ENCODE measurements at regions not wholly inside any gene's neighbourhood (a gene's known extent, or its start where the extent isn't known, plus 50 kb on each side); places are given as distances from the start of the nearest gene placed in this dataset.

- no peak for TF ChIP-seq CTCF (IDR thresholded peaks at IDR 0.05)
- no peak for TF ChIP-seq POLR2A (IDR thresholded peaks at IDR 0.05)
Observed at GRCh38 chr3:187977659-187978058, 176.3 kb upstream of the LPP start.

All from uterus (tissue), 2 donors.